HG03108 (cell line): ENCODE measurements at regions not wholly inside any gene's neighbourhood (a gene's known extent, or its start where the extent isn't known, plus 50 kb on each side); places are given as distances from the start of the nearest gene placed in this dataset.

ENCODE experiments used
- ATAC-seq: cut with Tn5 transposase; IDR thresholded peaks from one replicate; pipeline ENCODE4 v1.9.1; 2021; ENCODE audit warnings: moderate library complexity; ENCODE audit not compliant: unreplicated experiment

DNA sequence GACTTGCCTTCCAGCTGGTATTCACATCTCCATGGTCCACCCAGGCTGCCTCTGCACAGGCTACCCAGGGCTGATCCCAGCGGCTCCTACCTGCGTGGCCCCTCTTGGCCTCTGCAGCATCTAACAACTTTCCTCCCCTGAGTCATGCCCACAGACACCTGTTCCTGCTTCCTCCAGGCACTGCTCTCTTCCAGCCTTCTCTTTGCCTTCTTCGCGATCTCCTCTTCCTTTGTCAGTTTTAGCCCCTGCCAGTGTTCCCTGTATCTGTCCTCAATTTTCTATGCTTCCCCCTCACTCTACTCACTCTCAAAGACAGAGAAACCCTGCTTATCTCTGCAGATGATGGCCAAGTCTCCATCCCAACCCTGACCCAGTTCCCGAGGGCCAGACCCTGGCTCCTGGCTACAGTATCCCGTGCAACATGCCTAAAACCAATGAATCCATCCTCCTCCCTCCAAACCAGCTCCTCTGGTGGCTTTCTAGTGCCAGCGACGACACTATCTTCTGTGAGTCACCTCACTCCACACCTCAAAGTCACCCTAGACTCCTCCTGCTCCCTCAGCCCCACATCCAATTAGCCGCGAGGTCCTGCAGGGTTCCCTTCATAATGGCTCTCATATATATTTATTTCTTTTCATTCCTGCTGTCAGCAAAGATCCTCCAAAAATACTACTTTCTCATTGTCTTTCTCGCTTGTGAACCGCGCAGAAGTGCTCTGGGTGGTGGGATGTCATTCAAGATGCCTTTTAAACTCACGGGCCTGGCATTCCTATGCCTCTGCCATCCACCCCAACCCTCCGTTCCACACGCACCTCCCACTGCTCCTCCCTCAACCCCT, 259.2 kb downstream of the TOMM20 start:
- no peak for ATAC-seq

DNA sequence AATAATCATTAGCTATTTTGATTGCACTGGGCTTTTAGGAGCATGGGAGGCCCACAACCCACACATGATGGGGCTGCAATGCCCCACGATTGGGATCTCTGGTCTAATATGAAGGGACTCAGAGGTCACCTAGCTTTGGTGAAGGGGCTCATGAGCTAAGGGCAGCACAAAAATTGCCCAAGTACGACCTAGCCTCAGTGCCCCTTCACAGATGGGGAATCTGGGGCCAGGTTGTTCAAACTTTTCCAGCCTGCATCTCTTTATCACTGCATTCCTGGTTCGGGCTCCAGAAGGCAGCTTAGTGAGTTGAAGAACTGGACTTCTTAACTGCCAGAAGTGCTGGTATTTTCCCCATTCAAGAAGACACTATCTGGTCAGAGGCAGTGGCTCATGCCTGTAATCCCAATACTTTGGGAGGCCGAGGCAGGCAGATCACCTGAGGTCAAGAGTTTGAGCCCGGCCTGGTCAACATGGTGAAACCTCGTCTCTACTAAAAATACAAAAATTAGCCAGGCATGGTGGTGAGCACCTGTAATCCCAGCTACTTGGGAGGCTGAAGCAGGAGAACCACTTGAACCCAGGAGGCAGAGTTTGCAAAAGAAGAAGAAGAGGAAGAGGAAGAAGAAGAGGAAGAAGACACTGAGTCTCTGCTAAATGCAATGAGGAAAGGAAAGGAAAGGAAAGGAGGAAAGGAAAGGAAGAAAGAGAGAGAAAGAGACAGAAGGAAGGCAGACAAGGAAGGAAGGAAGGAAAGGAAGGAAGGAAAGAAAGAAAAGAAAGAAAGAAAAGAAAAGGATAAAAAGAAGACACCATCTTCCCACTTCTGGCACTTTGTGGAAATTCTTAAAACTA, 258.5 kb upstream of the IRF2BP2 start:
- no peak for ATAC-seq

- ATAC-seq: no peak
These were observed 256.3 kb upstream of the IRF2BP2 start for GRCh38 chr1:234866007-234866866.

- ATAC-seq: no peak
These were observed 255.4 kb upstream of the IRF2BP2 start for GRCh38 chr1:234865171-234866006.

DNA sequence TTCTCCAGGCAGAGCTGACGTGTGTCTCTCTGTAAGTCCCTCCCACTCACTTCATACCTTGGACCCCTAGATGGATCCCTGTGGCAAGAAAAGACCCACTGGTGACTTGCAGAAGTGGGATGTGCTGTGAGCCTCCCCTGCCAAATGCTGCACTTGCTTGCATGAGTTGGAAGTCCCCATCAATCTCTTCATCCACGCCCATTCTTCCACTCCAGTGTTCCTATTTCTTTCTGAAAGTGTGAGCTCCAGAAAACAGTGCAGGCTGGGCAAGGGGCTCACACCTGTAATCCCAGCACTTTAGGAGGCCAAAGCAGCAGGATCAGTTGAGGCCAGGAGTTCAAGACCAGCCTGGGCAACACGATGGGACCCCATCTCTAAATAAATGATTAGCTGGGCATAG, 254.1 kb upstream of the IRF2BP2 start:
- ATAC-seq: no peak

DNA sequence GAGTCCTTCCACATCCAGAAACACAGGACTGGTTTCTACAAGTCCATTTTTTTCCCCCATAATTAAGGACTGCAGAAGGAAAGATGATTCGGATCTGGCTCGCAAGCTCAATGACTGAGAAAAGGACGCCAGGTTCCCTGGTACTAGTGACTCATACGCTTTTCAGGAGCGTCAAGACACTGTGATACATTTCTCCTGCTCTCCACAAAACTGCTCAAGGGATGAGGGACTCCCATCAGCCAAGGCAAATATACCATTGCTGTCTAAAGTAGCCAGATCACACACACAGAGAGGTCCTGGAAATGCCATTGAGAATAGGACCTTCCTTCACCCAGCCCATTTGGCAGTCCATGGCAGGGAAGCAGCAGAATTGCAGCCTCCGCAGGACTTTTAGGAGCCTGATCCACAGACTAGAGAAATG, 253.6 kb upstream of the IRF2BP2 start:
- ATAC-seq: no peak

- no peak for ATAC-seq
These were observed 253.1 kb upstream of the IRF2BP2 start for GRCh38 chr1:234862944-234863515.

DNA sequence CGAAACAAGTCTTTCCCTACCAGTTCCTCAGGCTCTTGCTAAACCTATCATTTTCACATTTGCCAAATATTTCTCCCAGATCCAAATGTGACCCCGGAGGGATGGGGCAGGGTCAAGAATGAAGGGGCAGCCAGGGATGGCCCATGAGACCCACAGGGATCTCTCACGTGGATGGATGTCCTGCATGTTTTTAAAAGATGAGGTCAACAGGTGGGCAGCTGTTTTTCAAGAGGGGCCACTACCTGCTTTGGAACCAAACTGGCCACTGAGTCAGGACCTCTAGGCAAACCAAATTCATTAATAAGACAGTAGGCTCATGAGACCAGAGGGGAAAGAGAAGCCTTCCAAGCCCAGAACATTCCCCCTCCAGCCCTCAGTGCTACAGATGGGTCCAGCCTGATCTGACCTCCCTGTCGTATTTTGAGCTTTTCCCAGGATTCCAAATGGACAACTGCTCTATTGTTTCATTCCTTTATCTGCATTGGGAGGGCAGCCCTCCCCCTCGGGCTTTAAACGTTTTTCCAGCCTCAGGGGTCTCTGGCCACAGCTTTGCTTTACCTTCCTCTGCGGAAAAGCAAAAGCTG, 252.5 kb upstream of the IRF2BP2 start:
- ATAC-seq: no peak

GRCh38 chr1:234861761-234862160, 251.8 kb upstream of the IRF2BP2 start:
- ATAC-seq: no peak

- ATAC-seq: no peak
These were observed 251.1 kb upstream of the IRF2BP2 start for GRCh38 chr1:234861024-234861620.

GRCh38 chr1:234858722-234859121, 248.7 kb upstream of the IRF2BP2 start:
- ATAC-seq: no peak

- no peak for ATAC-seq
These were observed 246.9 kb upstream of the IRF2BP2 start for GRCh38 chr1:234856845-234857245.

DNA sequence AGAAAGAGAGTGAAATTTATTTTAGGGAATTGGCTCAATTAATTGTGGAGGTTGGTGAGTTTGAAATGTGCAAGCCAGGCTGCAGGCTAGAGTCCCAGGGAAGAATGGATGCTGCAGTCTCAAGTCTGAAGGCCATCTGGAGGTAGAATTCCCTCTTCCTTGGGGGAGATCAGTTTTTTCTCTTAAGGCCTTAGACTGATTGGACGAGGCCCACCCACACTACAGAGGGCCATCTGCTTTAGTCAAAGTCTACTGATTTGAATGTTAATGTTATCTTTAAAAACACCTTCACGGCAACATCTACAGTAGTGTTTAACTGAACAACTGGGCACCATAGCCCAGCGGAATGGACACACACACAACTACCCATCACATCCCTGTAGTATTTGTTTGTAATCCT, 245.9 kb upstream of the IRF2BP2 start:
- ATAC-seq: no peak

- no peak for ATAC-seq
These were observed 244.7 kb upstream of the IRF2BP2 start for GRCh38 chr1:234854645-234855039.

DNA sequence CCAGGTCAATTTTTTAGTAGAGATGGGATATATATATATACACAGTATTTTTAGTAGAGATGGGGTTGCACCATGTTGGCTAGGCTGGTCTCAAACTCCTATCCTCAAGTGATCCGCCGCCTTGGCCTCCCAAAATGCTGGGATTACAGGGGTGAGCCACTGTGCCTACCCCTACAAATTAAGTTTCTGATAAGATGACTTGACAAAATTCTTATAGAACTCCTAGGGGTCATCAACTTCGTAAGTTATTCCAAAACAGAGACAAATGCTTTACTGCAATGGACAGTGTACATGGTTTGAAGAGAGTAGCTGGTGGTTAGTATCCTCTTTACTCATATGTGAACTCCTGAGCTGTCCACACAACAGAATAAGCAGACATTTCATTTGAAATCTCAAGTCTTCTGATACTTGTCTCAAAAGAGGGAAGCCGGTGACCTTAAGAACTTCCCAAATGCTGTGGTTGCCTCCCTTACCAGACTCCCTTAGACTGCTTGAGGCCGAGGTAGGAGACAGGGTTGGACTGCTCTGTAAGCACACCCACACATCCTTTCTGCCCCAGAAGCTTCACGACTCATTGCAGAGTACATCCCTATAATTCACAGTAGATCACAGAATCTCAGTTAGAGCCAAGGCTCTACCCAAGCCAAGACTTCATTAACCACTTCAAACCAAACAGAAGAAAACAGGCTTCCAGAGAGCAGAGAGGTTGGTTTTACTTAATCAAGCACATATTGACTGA, 244.1 kb upstream of the IRF2BP2 start:
- no peak for ATAC-seq

- no peak for ATAC-seq
These were observed 242.7 kb upstream of the IRF2BP2 start for GRCh38 chr1:234852659-234853058.

DNA sequence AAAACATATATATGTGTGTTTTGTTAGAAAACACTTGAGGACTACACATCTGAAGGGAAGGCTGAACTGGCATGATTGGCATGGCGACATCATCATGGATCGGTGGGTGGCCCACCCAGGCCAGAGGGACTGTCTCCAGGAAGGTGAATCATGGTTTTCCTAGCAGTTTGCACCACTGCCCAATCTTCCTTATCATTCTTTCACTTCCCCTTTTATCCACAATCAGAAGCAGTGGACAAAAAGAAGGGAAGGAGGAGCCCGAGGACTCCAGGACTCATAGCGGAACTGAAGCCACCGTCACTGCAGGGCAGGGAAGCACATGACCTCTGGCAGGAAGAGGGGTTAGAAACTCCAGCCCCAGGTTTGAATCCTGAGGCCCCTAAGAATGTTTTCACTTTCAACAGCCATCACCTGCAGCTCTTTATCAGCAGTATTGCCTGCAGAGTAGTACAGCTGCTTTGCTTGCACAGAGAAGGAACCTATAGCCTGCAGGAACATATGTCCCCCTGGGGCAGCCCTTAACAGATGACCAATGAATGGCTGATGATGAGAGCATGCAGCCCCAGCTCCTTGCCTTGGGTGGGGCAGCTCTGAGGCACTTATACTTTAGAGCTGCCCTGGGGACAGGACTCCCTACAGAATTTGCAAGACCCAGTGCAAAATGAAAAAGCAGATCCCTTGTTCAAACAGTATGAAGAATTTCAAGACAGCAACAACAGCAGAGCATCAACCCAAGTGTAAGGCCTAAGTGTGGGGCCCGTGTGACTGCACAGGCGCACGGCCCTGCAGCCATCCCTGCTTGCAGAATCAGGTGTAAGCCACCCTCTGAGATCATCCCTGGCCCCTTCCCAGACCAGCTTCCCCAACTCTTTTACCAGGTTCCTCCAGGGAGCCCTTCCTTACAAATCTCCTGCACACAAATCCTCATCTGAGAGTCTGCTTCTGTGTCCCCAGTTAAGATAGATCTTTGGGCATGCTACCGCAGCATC, 241.8 kb upstream of the IRF2BP2 start:
- peak; percentile 70 for ATAC-seq
